ENCODE measurements at regions not wholly inside any gene's neighbourhood (a gene's known extent, or its start where the extent isn't known, plus 50 kb on each side); places are given as distances from the start of the nearest gene placed in this dataset.
A peak's percentile ranks its signal among the peaks of the same experiment; 100 is the strongest.

DNA sequence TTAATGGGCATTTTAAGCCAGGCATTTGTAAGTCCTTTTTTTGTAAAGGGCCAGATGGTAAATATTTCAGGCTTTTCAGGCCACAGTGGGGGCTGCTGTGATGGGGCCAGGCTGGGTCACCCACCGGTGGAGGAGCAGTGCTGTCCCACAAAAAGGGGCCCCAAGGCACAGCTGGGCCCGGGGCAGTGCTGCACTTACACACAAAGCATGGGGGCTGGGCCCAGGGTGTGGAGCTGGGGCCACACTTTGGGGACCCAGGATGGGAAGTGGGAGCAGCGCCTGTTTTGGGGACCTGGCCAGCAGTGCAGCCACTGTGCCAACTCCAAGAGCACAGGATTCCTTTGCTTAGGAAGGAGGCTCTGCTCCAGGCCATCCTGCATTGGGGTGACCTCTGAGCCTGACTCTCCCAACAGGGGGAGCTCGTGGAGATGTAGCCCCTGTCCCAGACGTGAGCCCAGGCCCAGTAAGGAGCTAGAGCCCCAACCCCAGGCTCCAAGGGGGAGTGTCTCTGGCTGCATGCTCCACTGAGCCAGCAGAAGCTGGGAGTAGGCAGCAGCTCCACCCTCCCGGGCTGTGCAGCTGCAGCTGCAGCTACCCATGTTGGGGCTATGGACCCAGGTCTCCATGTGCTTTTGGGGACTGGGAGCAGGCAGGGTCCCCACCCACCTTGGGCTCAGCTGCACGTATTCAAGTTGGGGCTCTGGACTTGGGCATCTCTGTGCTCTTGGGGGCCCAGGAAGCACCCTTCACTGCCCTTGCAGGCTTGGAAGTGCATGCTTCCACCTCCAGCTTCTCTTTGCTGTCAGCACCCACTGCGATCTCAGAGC lies 1036.5 kb upstream of the CNTNAP5 start:
- no peak for DNase-seq (ENCODE audit: low read depth in 2 of 3, low spot score in 2 of 3)

- DNase-seq (ENCODE audit: low read depth in 2 of 3, low spot score in 2 of 3) = no peak
These were observed 1031.5 kb upstream of the CNTNAP5 start for GRCh38 chr2:122993592-122993991.

DNA sequence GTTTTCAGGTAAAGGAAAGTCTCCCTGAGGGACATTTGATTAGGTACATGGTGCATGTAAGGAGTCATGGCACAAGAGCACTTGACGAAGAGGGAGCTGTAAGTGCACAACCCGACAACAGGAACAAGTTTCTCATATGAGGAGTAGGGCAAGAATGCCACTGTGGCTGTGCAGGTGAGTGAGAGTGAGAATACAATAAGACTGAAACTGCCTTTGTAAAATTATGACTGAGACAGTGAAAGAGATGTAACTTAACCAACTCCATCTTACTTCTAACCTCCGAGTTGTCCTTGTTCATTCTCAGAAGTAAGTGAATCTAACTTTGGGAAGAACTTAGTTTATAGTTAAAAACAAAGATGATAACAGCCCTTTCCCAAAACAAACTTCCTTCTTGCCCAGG lies 1025.8 kb upstream of the CNTNAP5 start:
- no peak for DNase-seq (ENCODE audit: low read depth in 2 of 3, low spot score in 2 of 3)

GRCh38 chr2:122999821-123000220 lies 1025.3 kb upstream of the CNTNAP5 start:
- no peak for DNase-seq (ENCODE audit: low read depth in 2 of 3, low spot score in 2 of 3)

DNA sequence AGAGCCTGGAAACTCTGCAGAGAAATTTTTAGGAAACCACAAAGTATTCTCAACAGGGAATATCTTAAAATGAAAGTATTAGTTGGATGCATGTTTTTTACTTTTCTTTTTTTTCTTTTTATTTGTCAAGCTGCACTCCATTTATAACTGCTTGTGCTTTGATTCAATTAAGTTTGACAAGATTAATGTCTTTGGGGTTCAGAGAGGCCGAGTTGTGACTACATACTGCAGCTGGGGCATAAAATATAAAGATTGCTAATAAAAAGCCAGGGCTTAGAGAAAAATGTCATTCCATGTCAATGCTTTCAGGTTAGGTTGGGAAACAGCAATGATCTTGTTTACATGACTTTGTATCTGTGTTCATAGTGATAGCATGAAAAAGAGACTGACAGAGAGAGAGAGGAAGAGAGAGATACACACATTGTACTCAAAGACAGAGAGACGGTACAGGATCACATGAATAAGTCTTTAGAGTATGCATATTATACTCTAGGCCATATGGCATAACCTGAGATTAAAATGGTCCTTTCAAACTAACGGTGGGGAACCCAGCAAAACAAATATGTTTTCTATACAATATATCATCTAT lies 1022.3 kb upstream of the CNTNAP5 start:
- no peak for DNase-seq (ENCODE audit: low read depth in 2 of 3, low spot score in 2 of 3)

- DNase-seq (ENCODE audit: low read depth in 2 of 3, low spot score in 2 of 3) = no peak
These were observed 1009.9 kb upstream of the CNTNAP5 start for GRCh38 chr2:123015186-123015585.

DNA sequence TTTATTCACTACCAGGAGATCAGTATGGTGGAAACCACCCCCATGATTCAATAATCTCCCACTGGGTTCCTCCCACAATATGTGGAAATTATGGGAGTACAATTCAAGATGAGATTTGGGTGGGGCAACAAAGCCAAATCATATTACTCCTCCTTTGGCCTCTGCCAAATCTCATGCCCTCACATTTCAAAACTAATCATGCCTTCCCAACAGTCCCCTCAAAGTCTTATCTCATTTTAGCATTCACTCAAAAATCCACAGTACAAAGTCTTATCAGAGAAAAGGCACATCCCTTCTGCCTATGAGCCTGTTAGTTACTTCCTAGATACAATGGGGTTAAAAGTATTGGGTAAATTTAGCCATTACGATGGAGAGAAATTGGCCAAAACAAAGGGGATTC lies 989.5 kb upstream of the CNTNAP5 start:
- DNase-seq (ENCODE audit: low read depth in 2 of 3, low spot score in 2 of 3) = peak in 1 of 3 donors; percentile 9

DNA sequence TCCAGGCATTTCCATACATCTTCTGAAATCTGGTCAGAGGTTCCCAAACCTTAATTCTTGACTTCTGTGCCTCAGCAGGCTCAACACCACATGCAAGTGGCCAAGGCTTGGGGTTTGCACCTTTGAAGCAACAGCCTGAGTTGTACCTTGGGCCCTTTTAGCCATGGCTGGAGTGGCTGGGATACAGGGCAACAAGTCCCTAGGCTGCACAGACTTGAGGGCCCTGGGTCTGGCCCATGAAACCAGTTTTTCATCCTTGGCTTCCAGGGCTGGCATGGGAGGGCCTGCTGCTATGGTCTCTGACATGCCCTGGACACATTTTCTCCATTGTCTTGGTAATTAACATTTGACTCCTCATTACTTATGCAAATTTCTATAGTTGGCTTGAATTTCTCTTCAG lies 988.8 kb upstream of the CNTNAP5 start:
- no peak for DNase-seq (ENCODE audit: low read depth in 2 of 3, low spot score in 2 of 3)

DNA sequence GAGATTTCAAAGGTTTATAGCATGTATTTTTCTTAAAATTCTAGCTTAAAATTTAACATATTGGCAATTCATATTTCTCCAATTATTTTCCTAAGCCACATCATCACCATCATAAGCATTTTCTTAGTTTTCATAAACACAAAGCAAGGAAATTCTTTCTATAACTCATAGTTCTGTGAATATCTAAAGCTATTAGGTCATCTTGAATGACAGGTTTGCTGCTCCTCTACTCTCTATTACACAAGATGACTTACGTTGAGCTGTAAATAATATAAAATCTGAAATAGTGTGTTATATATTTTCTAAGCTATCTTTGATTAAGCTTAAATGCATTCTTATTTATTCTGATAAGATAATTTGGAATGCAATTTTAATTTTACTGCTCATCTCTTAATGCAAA lies 984.6 kb upstream of the CNTNAP5 start:
- no peak for DNase-seq (ENCODE audit: low read depth in 2 of 3, low spot score in 2 of 3)

DNA sequence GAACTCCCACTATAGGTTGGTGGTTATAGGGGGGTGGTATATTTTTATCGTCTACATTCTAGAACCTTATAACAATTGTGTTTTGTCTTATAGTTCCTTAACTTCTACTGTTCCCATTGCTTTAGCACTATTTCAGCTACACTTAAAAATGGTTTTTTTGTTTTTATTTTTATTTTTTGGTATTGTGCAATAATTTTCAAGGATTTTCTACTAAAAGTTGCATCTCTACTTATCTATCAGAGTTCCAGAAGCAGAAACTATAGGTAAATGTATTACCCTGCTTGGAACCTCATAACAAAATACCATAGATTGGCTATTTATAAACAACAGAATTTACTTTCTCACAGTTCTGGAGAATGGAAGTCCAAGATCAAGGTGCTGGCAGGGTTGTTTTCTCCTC lies 981.6 kb upstream of the CNTNAP5 start:
- DNase-seq (ENCODE audit: low read depth in 2 of 3, low spot score in 2 of 3) = no peak

- DNase-seq (ENCODE audit: low read depth in 2 of 3, low spot score in 2 of 3) = no peak
These were observed 979.4 kb upstream of the CNTNAP5 start for GRCh38 chr2:123045713-123046112.

- no peak for DNase-seq (ENCODE audit: low read depth in 2 of 3, low spot score in 2 of 3)
These were observed 977.9 kb upstream of the CNTNAP5 start for GRCh38 chr2:123047186-123047585.

DNA sequence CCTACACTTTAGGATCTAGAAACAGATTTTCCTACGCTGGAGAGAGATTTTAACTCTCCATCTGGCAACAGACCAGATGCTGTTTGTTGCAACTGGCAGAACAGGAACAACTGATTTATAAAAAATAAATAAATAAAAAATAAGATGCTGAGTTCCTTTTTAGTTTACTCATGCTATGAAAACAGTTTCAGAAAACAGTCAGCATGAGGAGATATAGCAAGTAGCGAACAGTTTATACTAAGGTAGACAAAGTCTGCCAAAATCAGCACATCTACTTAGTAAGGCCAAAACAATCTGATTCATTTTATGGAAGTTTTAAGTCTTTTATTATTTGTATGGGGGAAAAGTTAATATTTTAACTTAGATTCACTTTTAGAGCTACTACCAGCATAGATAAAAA lies 974.0 kb upstream of the CNTNAP5 start:
- no peak for DNase-seq (ENCODE audit: low read depth in 2 of 3, low spot score in 2 of 3)

GRCh38 chr2:123061534-123061933 lies 963.6 kb upstream of the CNTNAP5 start:
- no peak for DNase-seq (ENCODE audit: low read depth in 2 of 3, low spot score in 2 of 3)

GRCh38 chr2:123073371-123073770 lies 951.7 kb upstream of the CNTNAP5 start:
- peak in 1 of 3 donors; percentile 57 for DNase-seq (ENCODE audit: low read depth in 2 of 3, low spot score in 2 of 3)

- peak in 1 of 3 donors; percentile 5 for DNase-seq (ENCODE audit: low read depth in 2 of 3, low spot score in 2 of 3)
These were observed 951.1 kb upstream of the CNTNAP5 start for GRCh38 chr2:123073956-123074355.

GRCh38 chr2:123077101-123077500 lies 948.0 kb upstream of the CNTNAP5 start:
- DNase-seq (ENCODE audit: low read depth in 2 of 3, low spot score in 2 of 3) = no peak

- DNase-seq (ENCODE audit: low read depth in 2 of 3, low spot score in 2 of 3) = no peak
These were observed 944.8 kb upstream of the CNTNAP5 start for GRCh38 chr2:123080331-123080730.

DNA sequence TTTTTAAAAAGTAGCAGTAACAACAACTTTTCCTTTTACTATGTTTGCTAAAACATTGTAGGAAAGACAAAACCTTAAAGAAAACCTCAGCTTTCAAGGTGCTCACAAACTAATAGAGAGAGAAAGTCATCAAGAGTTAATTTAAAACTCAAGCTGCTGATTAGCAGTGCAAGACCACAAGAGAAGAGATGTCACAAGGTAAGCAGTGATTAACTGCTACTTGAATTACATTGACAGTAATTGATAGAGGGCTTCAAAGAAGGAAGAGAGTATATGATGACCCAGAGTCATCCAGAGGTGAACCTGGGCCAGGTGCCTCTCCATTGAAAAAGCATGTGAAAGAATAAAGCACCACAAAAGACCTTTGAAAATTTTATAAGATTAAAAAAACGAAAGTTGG lies 939.6 kb upstream of the CNTNAP5 start:
- no peak for DNase-seq (ENCODE audit: low read depth in 2 of 3, low spot score in 2 of 3)

GRCh38 chr2:123086613-123087385 lies 938.3 kb upstream of the CNTNAP5 start:
- DNase-seq (ENCODE audit: low read depth in 2 of 3, low spot score in 2 of 3) = no peak

DNA sequence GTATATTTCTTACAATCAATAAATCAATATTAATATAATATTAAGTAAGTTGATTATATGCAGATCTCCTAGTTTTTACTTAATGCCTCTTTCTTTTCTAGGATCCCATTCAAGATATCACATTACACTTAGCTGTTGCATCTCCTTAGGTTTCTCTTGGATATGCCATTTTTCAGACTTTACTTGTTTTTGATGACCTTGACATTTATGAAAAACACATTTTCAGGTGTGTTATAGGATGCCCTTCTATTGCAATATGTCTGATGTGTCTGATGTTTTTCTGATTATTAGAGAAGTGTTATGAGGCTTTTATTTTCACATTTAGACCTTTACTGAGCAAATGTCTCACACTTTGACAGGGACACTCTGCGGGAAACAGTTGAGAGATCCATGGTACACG lies 933.6 kb upstream of the CNTNAP5 start:
- DNase-seq (ENCODE audit: low read depth in 2 of 3, low spot score in 2 of 3) = no peak

DNA sequence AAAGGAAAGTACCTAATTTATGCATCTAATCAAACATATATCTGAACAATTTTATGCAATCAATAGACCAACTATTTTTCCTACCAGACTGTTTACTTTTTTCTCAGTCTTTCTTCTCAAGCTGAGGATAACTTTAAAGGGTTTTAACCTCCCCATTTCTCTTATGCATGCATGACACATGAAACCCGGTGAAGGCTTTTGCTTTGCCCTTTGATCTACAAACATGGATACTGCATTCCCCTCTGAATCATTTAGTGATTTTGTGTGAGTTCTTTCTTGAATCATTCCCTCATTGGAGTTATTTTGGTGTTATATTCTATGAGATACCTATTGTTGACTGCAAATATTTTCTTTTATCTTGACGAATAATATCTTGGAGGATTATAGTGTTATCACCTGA lies 931.9 kb upstream of the CNTNAP5 start:
- DNase-seq (ENCODE audit: low read depth in 2 of 3, low spot score in 2 of 3) = no peak

Measured in hematopoietic multipotent progenitor cell (in vitro differentiated cells).